ENCODE measurements at regions not wholly inside any gene's neighbourhood (a gene's known extent, or its start where the extent isn't known, plus 50 kb on each side); places are given as distances from the start of the nearest gene placed in this dataset.

DNA sequence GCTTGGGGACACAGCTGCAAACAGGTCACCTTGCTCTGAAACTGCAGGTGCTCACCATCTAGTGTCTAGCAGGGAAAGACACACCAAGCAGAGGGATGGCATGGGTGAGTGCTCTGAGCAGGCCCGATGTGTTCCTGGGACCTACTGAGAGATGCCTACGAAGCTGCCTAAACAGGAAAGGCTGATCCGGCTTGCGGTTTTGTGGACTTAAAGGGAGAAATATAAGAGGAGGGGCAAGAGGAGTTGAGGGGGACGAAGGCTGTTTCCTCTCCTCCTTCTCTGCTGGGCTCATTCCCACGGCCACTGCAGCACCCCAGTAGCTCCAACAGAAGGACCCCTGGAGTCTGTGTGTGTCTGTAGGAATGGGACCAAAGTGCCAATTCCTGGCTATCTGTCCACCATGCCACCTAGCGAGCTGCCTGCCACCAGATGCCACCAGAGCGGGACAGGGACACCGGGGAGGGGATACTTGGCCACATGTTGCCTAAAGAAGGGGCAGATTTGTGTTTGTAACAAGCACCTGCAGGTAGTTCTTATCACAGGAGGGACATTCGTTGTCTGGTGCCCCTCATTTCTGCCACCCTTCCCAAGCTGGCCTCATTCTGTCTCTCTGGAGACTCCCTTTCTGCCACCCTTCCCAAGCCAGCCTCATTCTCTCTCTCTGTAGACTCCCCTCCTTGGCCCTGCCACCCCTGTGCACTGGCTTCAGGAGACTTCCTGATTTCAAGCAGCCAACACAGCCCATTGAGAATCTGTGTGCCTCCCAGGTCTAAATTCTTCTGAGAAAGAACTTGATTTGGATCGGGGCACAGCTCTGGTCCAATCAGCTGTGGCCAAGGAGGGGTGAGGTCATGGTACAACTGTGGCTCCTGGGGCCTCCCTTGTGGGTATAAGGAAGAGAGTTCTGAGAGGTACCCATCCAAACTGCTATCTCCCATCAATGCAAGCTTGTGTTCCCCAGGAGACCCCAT is 221.8 kb downstream of the ANKRD60 start:
- Histone ChIP-seq H3K4me2 (ENCODE audit: insufficient read depth, insufficient read length, low read length) (no peak overlapping the region), H2BK12ac (ENCODE audit: insufficient read length, low read depth, low read length) (no peak overlapping the region), H4K8ac (replicated peaks; ENCODE audit: insufficient read length, low read depth, low read length) (no peak overlapping the region), H4K91ac (ENCODE audit: insufficient read length, low read depth, low read length) (no peak overlapping the region), H3K27ac (ENCODE audit: insufficient read length, low read depth, low read length) (no peak overlapping the region), H4K20me1 (ENCODE audit: control insufficient read depth, insufficient read depth, insufficient read length) (no peaks in the 10 kb centered on the region), H3K4ac (ENCODE audit: low read depth, low read length) (no peak overlapping the region), H3K9ac (ENCODE audit: extremely low read depth, insufficient read length, low read length) (no peak overlapping the region), H2BK5ac (ENCODE audit: insufficient read length, low read length) (no peak overlapping the region), H3K56ac (ENCODE audit: insufficient read length, low read depth, low read length) (no peak overlapping the region), H2BK20ac (ENCODE audit: low read depth, low read length, poor library complexity, severe bottlenecking) (no peak overlapping the region), H4K5ac (ENCODE audit: insufficient read length, low read depth, low read length) (no peak overlapping the region), H2AK5ac (ENCODE audit: insufficient read length, low read length) (no peak overlapping the region), H3K4me1 (ENCODE audit: insufficient read depth, low read length) (no peaks in the 10 kb centered on the region), H3K23me2 (ENCODE audit: insufficient read length, low read depth, low read length, poor library complexity, severe bottlenecking) (no peaks in the 10 kb centered on the region), H3K79me2 (ENCODE audit: insufficient read depth, low read length) (no peaks in the 10 kb centered on the region), H3K27me3 (ENCODE audit: insufficient read depth, low read length) (no peaks in the 10 kb centered on the region), H2AFZ (ENCODE audit: low read length) (no peak overlapping the region), H3K79me1 (ENCODE audit: insufficient read depth, low read depth, low read length, poor library complexity, severe bottlenecking) (no peaks in the 10 kb centered on the region), H3K14ac (ENCODE audit: insufficient read depth, low read length) (peak overlapping the region; percentile 56; the same call in 1 of the 2 replicates), H3K18ac (ENCODE audit: insufficient read length, low read depth, low read length) (no peak overlapping the region), H2BK15ac (ENCODE audit: low read depth, low read length) (no peak overlapping the region), H3T11ph (ENCODE audit: low read length) (no peak overlapping the region), H3K9me3 (ENCODE audit: control insufficient read depth, low read depth, low read length) (no peaks in the 10 kb centered on the region), H2BK120ac (ENCODE audit: low read depth, low read length, poor library complexity, severe bottlenecking) (no peak overlapping the region), H3K23ac (ENCODE audit: insufficient read length, low read depth, low read length) (no peak overlapping the region)
- Mint-ChIP-seq H3K9me3 (peaks cover 2 to 3% of the 10 kb centered on the region in 2 experiments; a peak in 2 of 5 replicates), H3K4me1 (no peaks in the 10 kb centered on the region; a peak in 1 of 4 replicates), H3K27ac (peak overlapping the region in 1 of 3 experiments; percentile 66; a peak in 1 of 7 replicates), H3K27me3 (ENCODE audit: low read depth) (peaks cover 7% of the 10 kb centered on the region), H3K4me3 (no peak overlapping the region), H3K36me3 (ENCODE audit: insufficient read depth in 1 of 3, low read depth in 3 of 3) (no peaks in the 10 kb centered on the region; a peak in 1 of 7 replicates)
- no CpG with 5 or more reads among the region's 11 CpGs for WGBS (ENCODE audit: extremely low coverage, insufficient read length, low lambda C conversion rate)
- TF ChIP-seq, protein P1, sequence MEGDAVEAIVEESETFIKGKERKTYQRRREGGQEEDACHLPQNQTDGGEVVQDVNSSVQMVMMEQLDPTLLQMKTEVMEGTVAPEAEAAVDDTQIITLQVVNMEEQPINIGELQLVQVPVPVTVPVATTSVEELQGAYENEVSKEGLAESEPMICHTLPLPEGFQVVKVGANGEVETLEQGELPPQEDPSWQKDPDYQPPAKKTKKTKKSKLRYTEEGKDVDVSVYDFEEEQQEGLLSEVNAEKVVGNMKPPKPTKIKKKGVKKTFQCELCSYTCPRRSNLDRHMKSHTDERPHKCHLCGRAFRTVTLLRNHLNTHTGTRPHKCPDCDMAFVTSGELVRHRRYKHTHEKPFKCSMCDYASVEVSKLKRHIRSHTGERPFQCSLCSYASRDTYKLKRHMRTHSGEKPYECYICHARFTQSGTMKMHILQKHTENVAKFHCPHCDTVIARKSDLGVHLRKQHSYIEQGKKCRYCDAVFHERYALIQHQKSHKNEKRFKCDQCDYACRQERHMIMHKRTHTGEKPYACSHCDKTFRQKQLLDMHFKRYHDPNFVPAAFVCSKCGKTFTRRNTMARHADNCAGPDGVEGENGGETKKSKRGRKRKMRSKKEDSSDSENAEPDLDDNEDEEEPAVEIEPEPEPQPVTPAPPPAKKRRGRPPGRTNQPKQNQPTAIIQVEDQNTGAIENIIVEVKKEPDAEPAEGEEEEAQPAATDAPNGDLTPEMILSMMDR (conservative IDR thresholded peaks at IDR 0.05): no peak
- DNase-seq: no peak
